VCaP (cell line): ENCODE measurements at regions not wholly inside any gene's neighbourhood (a gene's known extent, or its start where the extent isn't known, plus 50 kb on each side); places are given as distances from the start of the nearest gene placed in this dataset.

Experiments used
- H3K27ac ChIP-seq: fragments of 450-650 bp; 2 replicates; pipeline ENCODE4 v1.5.1; 2017
- TF ChIP-seq, protein P1 (sequence below): fragments of 450-650 bp; conservative IDR thresholded peaks from 2 replicates; pipeline ENCODE4 v1.5.1; 2017; ENCODE audit warnings: mild to moderate bottlenecking, moderate library complexity

DNA sequence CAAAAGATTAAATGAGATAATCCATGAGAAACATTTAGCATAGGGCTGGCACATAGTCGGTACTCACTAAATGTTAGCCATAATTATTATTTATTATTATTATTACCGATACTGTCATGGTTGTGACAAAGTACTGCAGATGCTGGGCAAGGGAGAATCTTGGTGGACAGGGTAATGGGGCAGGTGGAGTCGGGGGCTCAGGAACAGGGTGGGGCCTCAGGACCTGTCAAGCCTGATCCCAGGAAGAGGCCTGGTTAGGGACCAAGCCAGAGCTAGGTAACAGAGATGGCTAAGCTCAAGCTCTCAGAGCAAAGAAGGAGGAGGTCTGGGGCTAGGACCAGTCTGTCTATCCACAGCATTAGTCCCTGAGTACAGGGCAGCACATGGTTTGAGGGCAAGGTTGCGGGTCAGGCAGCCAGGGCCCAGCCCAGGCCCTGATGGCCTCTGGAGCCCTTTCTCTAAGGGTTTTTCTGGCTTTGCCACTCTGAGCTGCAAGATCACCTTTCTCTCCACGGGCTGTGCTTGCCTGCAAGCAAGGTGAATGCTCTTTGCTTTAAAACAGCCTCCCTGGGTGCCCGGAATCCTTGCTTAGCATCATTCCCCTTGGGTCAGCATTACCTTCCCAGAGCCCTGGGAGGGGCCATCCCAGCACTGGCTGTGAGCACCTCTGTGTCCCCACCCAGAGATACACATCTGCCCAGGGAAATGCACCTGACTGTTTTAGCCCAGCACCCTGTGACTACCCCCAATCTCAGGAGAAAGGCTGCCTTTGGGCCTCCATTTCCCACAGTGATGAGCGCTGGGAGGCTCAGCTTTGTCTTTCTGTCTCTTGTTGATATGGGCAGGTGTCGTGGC is 572.0 kb downstream of the PTPRU start:
- H3K27ac ChIP-seq: no peak overlapping the region
- TF ChIP-seq, protein P1, sequence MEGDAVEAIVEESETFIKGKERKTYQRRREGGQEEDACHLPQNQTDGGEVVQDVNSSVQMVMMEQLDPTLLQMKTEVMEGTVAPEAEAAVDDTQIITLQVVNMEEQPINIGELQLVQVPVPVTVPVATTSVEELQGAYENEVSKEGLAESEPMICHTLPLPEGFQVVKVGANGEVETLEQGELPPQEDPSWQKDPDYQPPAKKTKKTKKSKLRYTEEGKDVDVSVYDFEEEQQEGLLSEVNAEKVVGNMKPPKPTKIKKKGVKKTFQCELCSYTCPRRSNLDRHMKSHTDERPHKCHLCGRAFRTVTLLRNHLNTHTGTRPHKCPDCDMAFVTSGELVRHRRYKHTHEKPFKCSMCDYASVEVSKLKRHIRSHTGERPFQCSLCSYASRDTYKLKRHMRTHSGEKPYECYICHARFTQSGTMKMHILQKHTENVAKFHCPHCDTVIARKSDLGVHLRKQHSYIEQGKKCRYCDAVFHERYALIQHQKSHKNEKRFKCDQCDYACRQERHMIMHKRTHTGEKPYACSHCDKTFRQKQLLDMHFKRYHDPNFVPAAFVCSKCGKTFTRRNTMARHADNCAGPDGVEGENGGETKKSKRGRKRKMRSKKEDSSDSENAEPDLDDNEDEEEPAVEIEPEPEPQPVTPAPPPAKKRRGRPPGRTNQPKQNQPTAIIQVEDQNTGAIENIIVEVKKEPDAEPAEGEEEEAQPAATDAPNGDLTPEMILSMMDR: no peak

DNA sequence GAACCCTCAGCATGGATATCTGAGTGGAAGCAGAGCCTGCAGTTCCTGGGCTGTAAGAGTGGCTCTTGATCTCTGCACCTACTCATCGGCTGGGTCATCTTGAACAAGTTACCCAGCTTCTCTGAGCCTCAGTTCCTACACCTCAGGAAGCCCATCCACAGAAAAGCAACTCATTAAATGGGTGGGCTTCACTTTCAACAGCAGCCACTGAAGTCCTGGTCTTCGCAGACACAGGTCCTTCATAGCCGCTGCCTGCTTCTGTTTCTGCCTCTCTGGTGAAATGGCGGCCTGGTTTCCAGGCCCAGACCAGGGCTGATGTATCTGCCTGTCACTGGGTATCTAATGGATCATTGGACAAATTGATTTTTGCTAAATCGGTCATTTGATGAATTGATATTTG is 571.4 kb downstream of the PTPRU start:
- H3K27ac ChIP-seq: no peak overlapping the region
- TF ChIP-seq, protein P1: no peak

DNA sequence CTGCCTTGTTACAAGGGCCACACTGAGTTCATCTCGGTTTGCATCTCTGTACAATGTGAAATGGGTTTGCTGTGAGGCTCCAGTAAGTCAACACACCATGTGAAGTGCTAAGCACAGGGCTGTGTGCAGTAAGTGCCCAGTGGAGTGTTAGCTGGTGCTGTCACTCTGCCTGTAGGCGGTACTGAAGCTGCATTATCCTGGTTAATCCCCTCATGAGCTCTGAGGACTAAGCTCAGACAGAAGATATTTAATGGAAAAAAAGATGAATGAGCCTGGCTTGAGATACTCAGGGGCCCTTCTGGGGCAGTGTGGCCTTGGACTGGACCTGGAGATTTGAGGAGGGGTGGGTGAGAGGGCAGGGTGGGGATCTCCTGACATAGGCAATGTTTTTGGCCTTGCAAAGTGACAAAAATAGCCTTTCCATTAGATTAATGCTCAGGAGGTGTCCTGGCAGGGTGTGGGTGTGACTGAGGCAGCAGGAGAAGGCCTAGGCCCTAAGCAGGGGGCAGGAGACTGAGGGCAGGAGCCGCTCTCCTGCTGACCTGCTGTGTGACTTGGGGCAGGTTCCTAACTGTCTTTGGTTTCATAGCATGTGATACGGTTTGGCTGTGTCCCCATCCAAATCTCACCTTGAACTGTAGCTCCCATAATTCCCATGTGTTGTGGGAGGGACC is 570.5 kb downstream of the PTPRU start:
- TF ChIP-seq, protein P1: no peak
- H3K27ac ChIP-seq: no peak overlapping the region

DNA sequence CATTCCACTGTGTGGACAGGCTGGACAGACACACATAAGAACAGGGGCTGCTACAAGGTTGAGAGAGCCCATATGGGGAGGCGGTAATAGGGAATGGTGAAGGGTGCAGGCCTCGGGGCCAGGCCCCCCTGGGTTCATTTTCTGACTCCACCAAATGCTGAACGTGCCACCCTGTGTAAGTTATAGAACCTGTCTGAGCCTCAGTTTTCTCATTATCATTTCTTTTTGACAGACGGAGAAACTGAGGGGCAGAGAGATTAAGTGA is 569.5 kb downstream of the PTPRU start:
- TF ChIP-seq, protein P1: no peak
- no peak overlapping the region for H3K27ac ChIP-seq

DNA sequence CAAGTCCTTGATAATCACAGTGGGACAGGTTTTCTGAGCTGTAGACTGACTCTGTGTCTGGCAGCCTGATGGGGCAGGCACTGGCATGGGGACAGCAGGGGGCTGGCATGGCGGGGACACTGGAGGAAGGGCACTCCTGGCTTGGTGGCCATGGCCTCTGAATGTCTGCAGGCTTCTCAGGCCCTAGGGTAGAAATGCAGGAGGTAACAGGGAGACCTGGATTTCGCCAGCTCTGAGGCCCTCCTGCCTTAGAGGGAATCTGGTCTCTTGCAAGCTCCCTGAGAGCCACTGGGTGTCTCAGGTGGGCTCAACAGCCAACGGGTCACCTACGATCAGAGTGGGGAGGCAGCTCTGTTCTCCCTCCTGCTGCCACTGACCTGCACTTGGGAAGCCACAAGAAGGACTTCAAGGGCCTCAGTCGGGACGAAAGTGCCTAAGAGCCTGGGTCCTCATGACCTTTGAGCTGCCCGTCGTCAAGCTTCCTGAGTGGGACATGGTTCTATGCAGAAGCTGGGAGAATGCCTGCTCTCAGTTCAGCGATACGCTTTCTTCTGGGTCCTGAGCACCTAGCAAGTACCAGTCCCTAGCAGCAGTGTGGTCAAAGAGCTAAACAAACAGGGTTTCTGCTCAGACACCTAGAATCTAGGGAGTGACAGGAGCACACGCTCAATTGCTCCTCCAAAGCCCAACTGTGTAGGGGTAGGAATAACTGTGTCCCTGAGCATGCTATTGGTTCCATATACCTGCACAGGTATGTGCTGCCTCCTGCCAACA is 569.0 kb downstream of the PTPRU start:
- TF ChIP-seq, protein P1: no peak
- H3K27ac ChIP-seq: no peak overlapping the region

DNA sequence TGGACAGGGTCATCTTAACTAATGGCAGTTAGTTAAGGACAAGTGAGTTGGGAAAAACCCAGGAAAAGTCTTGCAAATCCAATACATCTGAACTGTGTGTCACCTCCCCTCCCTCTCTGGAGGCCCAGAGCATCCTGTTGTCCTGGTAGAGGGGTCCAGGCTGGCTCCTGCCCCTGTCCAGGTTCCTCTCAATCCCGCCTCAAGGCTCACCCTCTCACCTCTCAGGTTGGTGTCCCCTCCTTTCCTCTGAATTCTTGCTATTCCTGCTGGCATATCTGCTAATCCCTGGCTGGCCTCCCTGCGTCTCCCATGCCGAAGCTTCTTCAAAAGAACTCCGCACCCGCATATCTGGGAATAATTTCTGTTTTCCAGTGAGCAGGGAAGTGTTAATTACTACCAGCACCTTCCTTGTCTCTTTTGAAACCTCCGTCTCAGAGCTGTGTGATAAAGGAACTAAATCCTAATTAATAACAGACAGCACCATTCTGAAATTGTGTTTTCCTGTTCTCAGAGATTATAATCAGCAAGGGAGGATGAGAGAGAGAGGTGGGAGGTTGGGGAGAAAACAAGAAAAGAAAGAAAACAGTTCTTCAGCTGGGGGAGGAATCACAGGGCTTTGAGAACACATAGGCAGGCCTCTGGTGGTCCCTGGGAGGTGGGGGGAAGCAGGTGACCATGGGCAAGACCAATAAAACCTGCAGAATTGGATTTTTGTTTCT is 568.0 kb downstream of the PTPRU start:
- TF ChIP-seq, protein P1: no peak
- H3K27ac ChIP-seq: no peak overlapping the region

DNA sequence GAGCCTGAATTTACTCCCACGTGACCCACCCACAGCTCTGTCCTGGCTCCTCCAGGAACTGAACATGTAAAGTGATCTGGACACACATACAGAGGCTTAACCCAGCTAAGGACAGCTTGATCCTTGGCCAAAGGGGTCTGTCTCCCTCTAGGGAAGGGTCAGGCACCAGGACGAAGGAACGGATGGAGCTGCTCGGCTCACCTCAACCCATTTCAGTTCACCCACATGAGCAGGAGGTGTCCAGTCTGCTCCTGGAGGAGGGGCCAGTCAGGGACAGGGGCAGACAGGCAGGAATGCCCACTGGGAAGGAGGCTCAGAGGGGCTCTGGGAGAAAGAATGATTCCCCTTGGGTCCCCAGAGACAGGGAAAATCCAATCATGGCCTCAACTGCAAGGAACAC is 567.2 kb downstream of the PTPRU start:
- no peak overlapping the region for H3K27ac ChIP-seq
- TF ChIP-seq, protein P1: no peak
